Right lobe of liver (tissue), 6 donors: ENCODE measurements at regions not wholly inside any gene's neighbourhood (a gene's known extent, or its start where the extent isn't known, plus 50 kb on each side); places are given as distances from the start of the nearest gene placed in this dataset.

ENCODE experiments used
- ATAC-seq, 4 donors: fragments of 200-7000 bp; cut with Tn5 transposase; one replicate each; pipeline ENCODE4 v1.9.1; 2020; ENCODE audit warnings: mild to moderate bottlenecking in 4 of 4, moderate library complexity in 4 of 4
- DNase-seq, 3 donors: peaks; one replicate each; pipeline ENCODE4 v3.0.0-alpha.2; 2020
- H3K27ac ChIP-seq, 3 donors: fragments of 200-600 bp; one replicate each; pipeline ENCODE4 v1.8.0; 2022
- H3K27me3 ChIP-seq, 2 donors: fragments of 200-600 bp; one replicate each; pipeline ENCODE4 v1.8.0; 2022
- H3K36me3 ChIP-seq, 4 donors: fragments of 200-600 bp; sonication (generic) in 1 of 4; one replicate each; pipeline versions ENCODE4 v1.5.1 to v1.8.0; 2017 to 2022; ENCODE audit warnings: control low read depth in 1 of 4
- H3K4me1 ChIP-seq, 4 donors: fragments of 200-600 bp; sonication (generic) in 1 of 4; one replicate each; pipeline versions ENCODE4 v1.5.1 to v1.8.0; 2017 to 2022; ENCODE audit warnings: control low read depth in 1 of 4
- H3K4me3 ChIP-seq, 3 donors: fragments of 200-600 bp; one replicate each; pipeline ENCODE4 v1.8.0; 2022
- H3K9me3 ChIP-seq, 4 donors: fragments of 200-600 bp; sonication (generic) in 1 of 4; one replicate each; pipeline versions ENCODE4 v1.5.1 to v1.8.0; 2017 to 2022; ENCODE audit warnings: control low read depth in 1 of 4
- CTCF ChIP-seq, 4 donors: fragments of 200-600 bp in 3 of 4; fragments of 450-650 bp in 1 of 4; IDR thresholded peaks; one replicate each; pipeline versions ENCODE4 v1.5.1 to v1.8.0; 2016 to 2022; ENCODE audit warnings: antibody characterized with exemption in 4 of 4, mild to moderate bottlenecking in 2 of 4
- POLR2A ChIP-seq: fragments of 450-650 bp; IDR thresholded peaks from one replicate; pipeline ENCODE4 v1.6.1; 2017; ENCODE audit warnings: antibody characterized with exemption, mild to moderate bottlenecking
- WGBS: methylation state at CpG from one replicate; pipeline ENCODE4 v1.1.6; 2018; ENCODE audit warnings: low coverage, low lambda C conversion rate; ENCODE audit not compliant: insufficient coverage; ENCODE audit errors: missing lambda C conversion rate; 5-methylcytosine and 5-hydroxymethylcytosine counted together
- intact Hi-C, 2 donors: fragments of 100-400 bp; cut with DNase I; formaldehyde crosslinking; loops; one replicate each; pipeline versions ENCODE4 v1.11.2 to v1.14.1; 2022
- donor health status: DM: no; HTN: yes; CAD: no.
- donor health status: DM: no; HTN: no; CAD: no.
- donor health status: DM: no; HTN: no; CAD: no.
- donor health status: DM: no; HTN: yes; CAD: no.
- donor health status: DM: no; HTN: yes; CAD: no.

- H3K9me3 ChIP-seq: no peaks in the 10 kb centered on the region
- ATAC-seq (no peak), DNase-seq (no peak)
- WGBS: 66% methylated on average over 3 of the region's 4 CpGs
- TF ChIP-seq POLR2A: no peak
- TF ChIP-seq CTCF (IDR thresholded peaks at IDR 0.05): no peak
- H3K4me3 ChIP-seq: no peak overlapping the region
- peaks cover 0 to 5% (median 0%) of the 10 kb centered on the region in 4 donors for H3K4me1 ChIP-seq
- no peaks in the 10 kb centered on the region for H3K36me3 ChIP-seq
- H3K27me3 ChIP-seq: no peaks in the 10 kb centered on the region
- no peak overlapping the region for H3K27ac ChIP-seq
- intact Hi-C loops: loop anchor here in 1 of 2 donors (10.0 kb wide), 1 partner anchor 410 kb away; no protein-coding TSS in a partner anchor
Observed at GRCh38 chr5:159515197-159515596, 184.9 kb upstream of the IL12B start.

GRCh38 chr5:159515909-159516415 lies 185.7 kb upstream of the IL12B start:
- intact Hi-C loops: loop anchor here in 1 of 2 donors (10.0 kb wide), 1 partner anchor 409 kb away; no protein-coding TSS in a partner anchor

GRCh38 chr5:159518371-159518770 lies 188.1 kb upstream of the IL12B start:
- peak in 1 of 3 donors; percentile 58 for DNase-seq
- TF ChIP-seq POLR2A: no peak
- TF ChIP-seq CTCF (IDR thresholded peaks at IDR 0.05): no peak
- H3K4me1 ChIP-seq: no peaks in the 10 kb centered on the region
- no peak overlapping the region for H3K27ac ChIP-seq
- H3K27me3 ChIP-seq: no peaks in the 10 kb centered on the region
- H3K9me3 ChIP-seq: no peaks in the 10 kb centered on the region
- peak in 3 of 4 donors; percentile 38 to 70 (median 62) for ATAC-seq
- 23% methylated on average over 3 of the region's 3 CpGs for WGBS
- intact Hi-C loops: loop anchor here in 1 of 2 donors (10.0 kb wide), 1 partner anchor 406 kb away; no protein-coding TSS in a partner anchor
- no peak overlapping the region for H3K4me3 ChIP-seq
- no peaks in the 10 kb centered on the region for H3K36me3 ChIP-seq

More at GRCh38 chr5:159515909-159516415, 185.7 kb upstream of the IL12B start:
- Histone ChIP-seq H3K4me3 (no peak overlapping the region), H3K27ac (no peak overlapping the region), H3K27me3 (no peaks in the 10 kb centered on the region), H3K4me1 (peaks cover 0 to 5% (median 0%) of the 10 kb centered on the region in 4 donors), H3K9me3 (no peaks in the 10 kb centered on the region), H3K36me3 (no peaks in the 10 kb centered on the region)
- peak; percentile 65 to 70 (median 66) for DNase-seq
- ATAC-seq: peak; percentile 83 to 91 (median 88)
- 38% methylated on average over 9 of the region's 10 CpGs for WGBS
- TF ChIP-seq CTCF (IDR thresholded peaks at IDR 0.05) (peak; percentile 73 to 84 (median 82)), POLR2A (no peak)

- H3K4me1 ChIP-seq: no peaks in the 10 kb centered on the region
- H3K4me3 ChIP-seq: no peak overlapping the region
- no peaks in the 10 kb centered on the region for H3K36me3 ChIP-seq
- ATAC-seq (no peak), DNase-seq (no peak)
- TF ChIP-seq POLR2A (no peak), CTCF (IDR thresholded peaks at IDR 0.05) (no peak)
- H3K27ac ChIP-seq: no peak overlapping the region
- WGBS: 21% methylated on average over 3 of the region's 7 CpGs
- H3K9me3 ChIP-seq: no peaks in the 10 kb centered on the region
- intact Hi-C loops: loop anchor here in 1 of 2 donors (10.0 kb wide), 1 partner anchor 405 kb away; no protein-coding TSS in a partner anchor
- no peaks in the 10 kb centered on the region for H3K27me3 ChIP-seq
Observed at GRCh38 chr5:159519365-159519764, 189.1 kb upstream of the IL12B start.
